ENCODE measurements at regions not wholly inside any gene's neighbourhood (a gene's known extent, or its start where the extent isn't known, plus 50 kb on each side); places are given as distances from the start of the nearest gene placed in this dataset.

GRCh38 chr1:198883184-198883583 is 244.3 kb downstream of the PTPRC start:
- intact Hi-C loops (cut with DNase I; ENCODE audit: low total_unique reads) (no loop called here), in situ Hi-C loops (cut with MboI; ENCODE audit: low sequenced_read_pairs in 4 of 4) (no loop called here)
- no peak overlapping the region for H3K4me3 ChIP-seq
- H3K4me1 ChIP-seq: no peaks in the 10 kb centered on the region
- TF ChIP-seq CTCF (IDR thresholded peaks at IDR 0.05 in 4 of 5, conservative IDR thresholded peaks at IDR 0.05 in 1 of 5): no peak
- no peak for TF ChIP-seq POLR2A (IDR thresholded peaks at IDR 0.05)
- no peaks in the 10 kb centered on the region for H3K9me3 ChIP-seq
- H3K27ac ChIP-seq: no peak overlapping the region
- no peaks in the 10 kb centered on the region for H3K36me3 ChIP-seq
- no peaks in the 10 kb centered on the region for H3K27me3 ChIP-seq
- no peak for ATAC-seq
- no peak for DNase-seq

DNA sequence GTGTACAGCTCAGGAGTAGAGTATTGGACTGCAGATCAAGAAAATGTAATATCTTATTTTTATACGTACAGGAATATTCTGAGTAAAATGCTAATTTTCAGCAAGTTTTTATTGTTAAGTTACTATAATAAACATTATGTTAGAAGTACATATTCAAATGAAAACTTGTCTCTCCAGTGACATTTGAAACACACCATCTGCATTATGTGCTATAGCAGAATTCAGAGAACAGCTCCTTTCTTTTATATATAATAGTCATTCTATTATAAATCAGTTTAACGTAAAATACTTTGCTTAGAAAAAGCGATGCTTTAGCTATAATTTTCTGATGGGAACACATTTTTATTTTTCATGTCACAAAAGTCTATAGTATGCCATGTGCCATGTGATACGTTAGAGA is 249.0 kb downstream of the PTPRC start:
- no peak overlapping the region for H3K4me3 ChIP-seq
- TF ChIP-seq POLR2A (IDR thresholded peaks at IDR 0.05): no peak
- TF ChIP-seq CTCF (IDR thresholded peaks at IDR 0.05 in 4 of 5, conservative IDR thresholded peaks at IDR 0.05 in 1 of 5): no peak
- no peaks in the 10 kb centered on the region for H3K9me3 ChIP-seq
- H3K36me3 ChIP-seq: no peaks in the 10 kb centered on the region
- no peak overlapping the region for H3K27ac ChIP-seq
- no peak for ATAC-seq
- no peak for DNase-seq
- H3K27me3 ChIP-seq: no peaks in the 10 kb centered on the region
- in situ Hi-C loops (cut with MboI; ENCODE audit: low sequenced_read_pairs in 4 of 4): no loop called here
- intact Hi-C loops (cut with DNase I; ENCODE audit: low total_unique reads): no loop called here
- H3K4me1 ChIP-seq: peaks cover 0 to 6% of the 10 kb centered on the region in 2 donors

DNA sequence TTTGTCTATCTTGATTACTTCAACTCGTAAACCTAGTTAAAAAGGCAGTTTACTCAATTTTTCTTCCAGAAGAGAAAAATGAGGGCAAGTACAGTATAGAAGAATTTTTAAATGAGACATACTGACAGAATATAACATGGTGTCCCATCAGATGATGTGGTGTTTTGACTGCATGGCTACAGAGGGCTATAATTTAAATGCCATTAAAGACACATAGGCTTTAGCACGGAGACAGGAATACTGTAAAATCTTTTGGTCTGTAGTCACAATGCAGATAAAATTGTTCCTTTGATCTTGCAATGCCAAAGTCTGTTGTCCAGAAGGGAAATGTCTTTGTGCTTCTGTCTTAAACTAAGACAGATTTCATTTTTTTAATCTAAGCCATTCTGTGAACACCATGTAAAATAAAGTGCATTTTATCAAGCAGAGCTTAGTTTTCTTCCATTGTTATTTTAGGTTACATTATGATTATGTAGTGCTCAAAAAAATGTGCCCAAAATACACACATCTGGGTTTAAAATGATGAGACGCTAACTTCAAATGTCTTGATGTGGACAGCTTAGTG is 249.6 kb downstream of the PTPRC start:
- H3K4me3 ChIP-seq: no peak overlapping the region
- H3K4me1 ChIP-seq: peaks cover 0 to 6% of the 10 kb centered on the region in 2 donors
- H3K9me3 ChIP-seq: no peaks in the 10 kb centered on the region
- H3K27me3 ChIP-seq: no peaks in the 10 kb centered on the region
- no peaks in the 10 kb centered on the region for H3K36me3 ChIP-seq
- DNase-seq (no peak), ATAC-seq (no peak)
- TF ChIP-seq POLR2A (IDR thresholded peaks at IDR 0.05) (no peak), CTCF (IDR thresholded peaks at IDR 0.05 in 4 of 5, conservative IDR thresholded peaks at IDR 0.05 in 1 of 5) (no peak)
- in situ Hi-C loops (cut with MboI; ENCODE audit: low sequenced_read_pairs in 4 of 4): no loop called here
- H3K27ac ChIP-seq: no peak overlapping the region
- intact Hi-C loops (cut with DNase I; ENCODE audit: low total_unique reads): no loop called here

GRCh38 chr1:198889101-198889500 is 250.3 kb downstream of the PTPRC start:
- in situ Hi-C loops (cut with MboI; ENCODE audit: low sequenced_read_pairs in 4 of 4): no loop called here
- DNase-seq (no peak), ATAC-seq (no peak)
- H3K9me3 ChIP-seq: no peaks in the 10 kb centered on the region
- no peak for TF ChIP-seq POLR2A (IDR thresholded peaks at IDR 0.05)
- no peak for TF ChIP-seq CTCF (IDR thresholded peaks at IDR 0.05 in 4 of 5, conservative IDR thresholded peaks at IDR 0.05 in 1 of 5)
- no peaks in the 10 kb centered on the region for H3K27me3 ChIP-seq
- no peak overlapping the region for H3K27ac ChIP-seq
- no peaks in the 10 kb centered on the region for H3K36me3 ChIP-seq
- no peak overlapping the region for H3K4me3 ChIP-seq
- intact Hi-C loops (cut with DNase I; ENCODE audit: low total_unique reads): no loop called here
- peaks cover 0 to 6% of the 10 kb centered on the region in 2 donors for H3K4me1 ChIP-seq

- in situ Hi-C loops (cut with MboI; ENCODE audit: low sequenced_read_pairs in 4 of 4) (no loop called here), intact Hi-C loops (cut with DNase I; ENCODE audit: low total_unique reads) (no loop called here)
These were observed 250.9 kb downstream of the PTPRC start for GRCh38 chr1:198889749-198890148.

More at GRCh38 chr1:198889749-198890148, 250.9 kb downstream of the PTPRC start:
- no peaks in the 10 kb centered on the region for H3K9me3 ChIP-seq
- ATAC-seq (no peak), DNase-seq (no peak)
- H3K4me1 ChIP-seq: peaks cover 0 to 6% of the 10 kb centered on the region in 2 donors
- H3K4me3 ChIP-seq: no peak overlapping the region
- H3K27ac ChIP-seq: no peak overlapping the region
- H3K27me3 ChIP-seq: no peaks in the 10 kb centered on the region
- H3K36me3 ChIP-seq: no peaks in the 10 kb centered on the region
- TF ChIP-seq POLR2A (IDR thresholded peaks at IDR 0.05) (no peak), CTCF (IDR thresholded peaks at IDR 0.05 in 4 of 5, conservative IDR thresholded peaks at IDR 0.05 in 1 of 5) (no peak)

Data from gastrocnemius medialis (tissue), 4 donors.